ENCODE measurements at regions not wholly inside any gene's neighbourhood (a gene's known extent, or its start where the extent isn't known, plus 50 kb on each side); places are given as distances from the start of the nearest gene placed in this dataset.
"Not testable (repeated sequence)": the region's sequence is repeated elsewhere in the genome, so short reads cannot be mapped to it uniquely, and the experiment has no call there.

DNA sequence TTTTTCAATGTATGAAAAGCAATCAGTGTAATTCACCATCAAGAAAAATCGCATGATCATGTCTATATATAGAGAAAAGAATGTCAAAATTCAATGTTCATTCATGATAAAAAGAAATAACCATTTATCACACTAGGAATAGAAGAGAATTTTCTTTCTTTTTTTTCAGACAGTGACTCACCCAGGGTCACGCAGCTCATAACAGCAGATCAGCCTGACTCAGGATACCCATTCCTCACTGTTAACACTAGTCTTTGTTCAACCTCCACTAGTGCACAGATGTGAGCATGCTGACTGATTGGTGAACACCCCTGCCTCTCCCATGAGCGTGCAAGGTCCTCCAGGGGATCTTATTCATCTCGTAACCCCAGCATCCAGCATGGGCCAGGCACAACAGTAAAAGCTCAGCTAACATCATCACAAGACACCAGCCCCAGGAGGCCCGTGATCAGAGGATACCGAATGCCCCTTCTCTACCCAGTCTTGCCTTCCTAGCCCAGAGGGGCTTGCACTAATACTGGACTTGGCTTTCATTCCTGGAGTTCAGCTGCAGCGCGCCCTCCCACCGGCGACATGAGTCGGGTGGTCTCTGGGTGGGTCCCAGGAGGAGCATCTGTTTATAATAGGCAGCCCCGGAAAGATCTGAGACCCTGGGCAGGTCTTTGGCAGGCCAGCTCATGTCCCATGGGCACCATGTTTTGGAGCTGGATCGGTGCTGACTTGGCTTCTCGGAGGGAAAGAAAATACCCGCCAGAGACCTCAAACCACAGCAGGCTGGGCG, 539.5 kb upstream of the SLC10A2 start:
- 82 to 93% (median 90%) methylated on average over 12 to 16 of the region's 16 CpGs for WGBS, 4 donors
- Histone ChIP-seq H3K36me3 (replicated peaks in 1 of 2) (no peaks in the 10 kb centered on the region), H3K9me3 (replicated peaks in 1 of 3) (no peaks in the 10 kb centered on the region), H3K4me1 (replicated peaks in 1 of 2) (no peaks in the 10 kb centered on the region), H3K4me3 (no peak overlapping the region), H3K27me3 (no peaks in the 10 kb centered on the region), H3K27ac (no peak overlapping the region)
- TF ChIP-seq POLR2A (IDR thresholded peaks at IDR 0.05) (no peak), CTCF (IDR thresholded peaks at IDR 0.05) (no peak)
- no peak for DNase-seq
- intact Hi-C loops (cut with DNase I), result no loop called here

GRCh38 chr13:103599870-103600269, 533.7 kb upstream of the SLC10A2 start:
- H3K27ac ChIP-seq; H3K4me3 ChIP-seq; H3K9me3 ChIP-seq (replicated peaks in 1 of 3); intact Hi-C loops (cut with DNase I); H3K27me3 ChIP-seq; DNase-seq; H3K4me1 ChIP-seq (replicated peaks in 1 of 2); H3K36me3 ChIP-seq (replicated peaks in 1 of 2): not testable (repeated sequence)
- WGBS, 4 donors, result 88 to 96% (median 93%) methylated on average over 5 to 26 of the region's 26 CpGs

DNA sequence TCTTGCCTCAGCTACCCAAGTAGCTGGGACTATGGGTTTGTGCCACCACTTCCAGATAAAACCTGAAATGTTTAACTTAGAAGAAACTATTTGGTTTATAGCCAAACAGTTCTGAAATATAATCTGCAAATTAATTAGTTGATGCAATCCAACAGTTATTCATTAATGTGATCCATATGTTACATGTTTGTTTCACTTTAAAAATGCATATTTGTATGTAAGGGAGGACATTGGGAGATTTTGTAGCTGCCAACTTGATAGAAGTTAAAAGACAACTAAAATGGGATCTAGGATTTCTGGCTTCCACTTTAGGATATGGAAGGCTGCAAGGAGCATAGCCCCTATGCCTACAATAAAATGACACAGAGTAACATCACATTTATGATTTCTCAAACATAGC, 532.5 kb upstream of the SLC10A2 start:
- TF ChIP-seq CTCF (IDR thresholded peaks at IDR 0.05) (no peak), POLR2A (IDR thresholded peaks at IDR 0.05) (no peak)
- Histone ChIP-seq H3K27ac (no peak overlapping the region), H3K4me1 (replicated peaks in 1 of 2) (no peaks in the 10 kb centered on the region), H3K36me3 (replicated peaks in 1 of 2) (no peaks in the 10 kb centered on the region), H3K4me3 (no peak overlapping the region), H3K9me3 (replicated peaks in 1 of 3) (no peaks in the 10 kb centered on the region), H3K27me3 (no peaks in the 10 kb centered on the region)
- intact Hi-C loops (cut with DNase I), result no loop called here
- no peak for DNase-seq

DNA sequence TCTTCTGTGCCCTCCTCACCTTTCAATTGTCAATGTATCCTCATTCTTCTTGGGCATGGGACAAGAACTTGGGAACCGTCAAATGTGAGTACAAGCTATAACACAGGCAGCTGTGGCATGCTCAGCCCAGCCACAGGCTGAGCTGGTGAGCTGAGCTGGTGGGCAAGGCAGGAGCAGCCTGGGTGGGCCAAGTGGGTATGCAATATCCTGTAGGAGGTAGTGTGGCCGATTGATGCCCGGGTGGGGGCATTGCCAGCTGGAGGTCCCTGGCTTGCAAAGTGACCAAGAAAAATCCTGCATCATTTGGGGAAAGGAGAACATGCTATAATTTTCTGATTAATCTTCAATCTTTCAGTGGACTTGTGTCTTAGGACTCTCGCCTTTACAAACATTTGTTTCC, 507.2 kb upstream of the SLC10A2 start:
- H3K4me3 ChIP-seq, result no peak overlapping the region
- no peaks in the 10 kb centered on the region for H3K27me3 ChIP-seq
- H3K4me1 ChIP-seq (replicated peaks in 1 of 2), result no peaks in the 10 kb centered on the region
- peaks cover 0 to 8% (median 0%) of the 10 kb centered on the region in 3 donors for H3K9me3 ChIP-seq (replicated peaks in 1 of 3)
- no peaks in the 10 kb centered on the region for H3K36me3 ChIP-seq (replicated peaks in 1 of 2)
- DNase-seq, result no peak
- intact Hi-C loops (cut with DNase I), result no loop called here
- no peak overlapping the region for H3K27ac ChIP-seq
- 92 to 95% (median 94%) methylated on average over 4 of the region's 4 CpGs for WGBS, 4 donors
- TF ChIP-seq POLR2A (IDR thresholded peaks at IDR 0.05) (no peak), CTCF (IDR thresholded peaks at IDR 0.05) (no peak)

- 73 to 81% (median 75%) methylated on average over 5 of the region's 5 CpGs for WGBS, 4 donors
- TF ChIP-seq POLR2A (IDR thresholded peaks at IDR 0.05) (no peak), CTCF (IDR thresholded peaks at IDR 0.05) (no peak)
- no peak overlapping the region for H3K4me3 ChIP-seq
- H3K36me3 ChIP-seq (replicated peaks in 1 of 2), result no peaks in the 10 kb centered on the region
- no peaks in the 10 kb centered on the region for H3K4me1 ChIP-seq (replicated peaks in 1 of 2)
- no peaks in the 10 kb centered on the region for H3K27me3 ChIP-seq
- no peak overlapping the region for H3K27ac ChIP-seq
- DNase-seq, result no peak
- intact Hi-C loops (cut with DNase I), result no loop called here
- H3K9me3 ChIP-seq (replicated peaks in 1 of 3), result peaks cover 0 to 8% (median 0%) of the 10 kb centered on the region in 3 donors
Observed at GRCh38 chr13:103568314-103568713, 502.1 kb upstream of the SLC10A2 start.
